ENCODE measurements at regions not wholly inside any gene's neighbourhood (a gene's known extent, or its start where the extent isn't known, plus 50 kb on each side); places are given as distances from the start of the nearest gene placed in this dataset.

DNA sequence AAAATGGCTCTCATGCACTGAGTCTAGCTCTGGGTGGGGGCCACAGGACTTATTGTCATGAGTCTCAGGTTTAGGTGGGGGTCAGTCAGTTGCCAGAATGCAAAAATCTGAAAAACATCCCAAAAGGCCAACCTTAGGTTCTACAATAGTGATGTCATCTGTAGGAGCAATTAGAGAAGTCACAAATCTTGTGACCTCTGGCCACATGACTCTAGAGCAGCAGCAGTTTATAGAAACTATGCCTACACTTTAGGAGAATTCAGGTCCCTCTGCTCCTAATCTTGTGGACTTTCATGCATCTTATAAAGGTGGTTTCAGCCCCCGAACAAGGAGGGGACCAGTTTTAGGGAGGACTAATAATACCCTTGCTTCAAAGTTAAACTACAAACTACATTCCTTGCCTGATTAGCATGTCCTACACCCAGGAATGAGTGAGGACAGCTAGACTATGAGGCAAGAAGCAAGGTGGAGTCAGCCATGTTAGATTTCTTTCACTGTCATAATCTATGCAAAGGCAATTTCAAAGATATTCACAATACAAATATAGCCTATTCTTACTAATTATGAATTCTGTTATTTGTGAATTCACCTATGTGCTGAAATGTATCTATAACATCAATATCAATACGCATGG is 123.5 kb upstream of the ADCY1 start:
- no peak for TF ChIP-seq OSR1 (CRISPR knock-in tag; IDR thresholded peaks at IDR 0.05)
- TF ChIP-seq, protein P1, sequence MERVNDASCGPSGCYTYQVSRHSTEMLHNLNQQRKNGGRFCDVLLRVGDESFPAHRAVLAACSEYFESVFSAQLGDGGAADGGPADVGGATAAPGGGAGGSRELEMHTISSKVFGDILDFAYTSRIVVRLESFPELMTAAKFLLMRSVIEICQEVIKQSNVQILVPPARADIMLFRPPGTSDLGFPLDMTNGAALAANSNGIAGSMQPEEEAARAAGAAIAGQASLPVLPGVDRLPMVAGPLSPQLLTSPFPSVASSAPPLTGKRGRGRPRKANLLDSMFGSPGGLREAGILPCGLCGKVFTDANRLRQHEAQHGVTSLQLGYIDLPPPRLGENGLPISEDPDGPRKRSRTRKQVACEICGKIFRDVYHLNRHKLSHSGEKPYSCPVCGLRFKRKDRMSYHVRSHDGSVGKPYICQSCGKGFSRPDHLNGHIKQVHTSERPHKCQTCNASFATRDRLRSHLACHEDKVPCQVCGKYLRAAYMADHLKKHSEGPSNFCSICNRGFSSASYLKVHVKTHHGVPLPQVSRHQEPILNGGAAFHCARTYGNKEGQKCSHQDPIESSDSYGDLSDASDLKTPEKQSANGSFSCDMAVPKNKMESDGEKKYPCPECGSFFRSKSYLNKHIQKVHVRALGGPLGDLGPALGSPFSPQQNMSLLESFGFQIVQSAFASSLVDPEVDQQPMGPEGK (CRISPR knock-in tag; IDR thresholded peaks at IDR 0.05; ENCODE audit: borderline replicate concordance), result no peak
- no peak for TF ChIP-seq ZNF8 (CRISPR knock-in tag; IDR thresholded peaks at IDR 0.05)
- TF ChIP-seq BACH2 (CRISPR knock-in tag; IDR thresholded peaks at IDR 0.05; ENCODE audit: borderline replicate concordance), result no peak
- TF ChIP-seq, protein P2, sequence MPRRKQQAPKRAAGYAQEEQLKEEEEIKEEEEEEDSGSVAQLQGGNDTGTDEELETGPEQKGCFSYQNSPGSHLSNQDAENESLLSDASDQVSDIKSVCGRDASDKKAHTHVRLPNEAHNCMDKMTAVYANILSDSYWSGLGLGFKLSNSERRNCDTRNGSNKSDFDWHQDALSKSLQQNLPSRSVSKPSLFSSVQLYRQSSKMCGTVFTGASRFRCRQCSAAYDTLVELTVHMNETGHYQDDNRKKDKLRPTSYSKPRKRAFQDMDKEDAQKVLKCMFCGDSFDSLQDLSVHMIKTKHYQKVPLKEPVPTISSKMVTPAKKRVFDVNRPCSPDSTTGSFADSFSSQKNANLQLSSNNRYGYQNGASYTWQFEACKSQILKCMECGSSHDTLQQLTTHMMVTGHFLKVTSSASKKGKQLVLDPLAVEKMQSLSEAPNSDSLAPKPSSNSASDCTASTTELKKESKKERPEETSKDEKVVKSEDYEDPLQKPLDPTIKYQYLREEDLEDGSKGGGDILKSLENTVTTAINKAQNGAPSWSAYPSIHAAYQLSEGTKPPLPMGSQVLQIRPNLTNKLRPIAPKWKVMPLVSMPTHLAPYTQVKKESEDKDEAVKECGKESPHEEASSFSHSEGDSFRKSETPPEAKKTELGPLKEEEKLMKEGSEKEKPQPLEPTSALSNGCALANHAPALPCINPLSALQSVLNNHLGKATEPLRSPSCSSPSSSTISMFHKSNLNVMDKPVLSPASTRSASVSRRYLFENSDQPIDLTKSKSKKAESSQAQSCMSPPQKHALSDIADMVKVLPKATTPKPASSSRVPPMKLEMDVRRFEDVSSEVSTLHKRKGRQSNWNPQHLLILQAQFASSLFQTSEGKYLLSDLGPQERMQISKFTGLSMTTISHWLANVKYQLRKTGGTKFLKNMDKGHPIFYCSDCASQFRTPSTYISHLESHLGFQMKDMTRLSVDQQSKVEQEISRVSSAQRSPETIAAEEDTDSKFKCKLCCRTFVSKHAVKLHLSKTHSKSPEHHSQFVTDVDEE (CRISPR knock-in tag; IDR thresholded peaks at IDR 0.05), result no peak
- TF ChIP-seq, protein P3, sequence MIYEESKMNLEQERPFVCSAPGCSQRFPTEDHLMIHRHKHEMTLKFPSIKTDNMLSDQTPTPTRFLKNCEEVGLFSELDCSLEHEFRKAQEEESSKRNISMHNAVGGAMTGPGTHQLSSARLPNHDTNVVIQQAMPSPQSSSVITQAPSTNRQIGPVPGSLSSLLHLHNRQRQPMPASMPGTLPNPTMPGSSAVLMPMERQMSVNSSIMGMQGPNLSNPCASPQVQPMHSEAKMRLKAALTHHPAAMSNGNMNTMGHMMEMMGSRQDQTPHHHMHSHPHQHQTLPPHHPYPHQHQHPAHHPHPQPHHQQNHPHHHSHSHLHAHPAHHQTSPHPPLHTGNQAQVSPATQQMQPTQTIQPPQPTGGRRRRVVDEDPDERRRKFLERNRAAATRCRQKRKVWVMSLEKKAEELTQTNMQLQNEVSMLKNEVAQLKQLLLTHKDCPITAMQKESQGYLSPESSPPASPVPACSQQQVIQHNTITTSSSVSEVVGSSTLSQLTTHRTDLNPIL (CRISPR knock-in tag; IDR thresholded peaks at IDR 0.05; ENCODE audit: low read depth), result no peak
- no peak for TF ChIP-seq CSDC2 (CRISPR knock-in tag; IDR thresholded peaks at IDR 0.05)
- TF ChIP-seq, protein P4, sequence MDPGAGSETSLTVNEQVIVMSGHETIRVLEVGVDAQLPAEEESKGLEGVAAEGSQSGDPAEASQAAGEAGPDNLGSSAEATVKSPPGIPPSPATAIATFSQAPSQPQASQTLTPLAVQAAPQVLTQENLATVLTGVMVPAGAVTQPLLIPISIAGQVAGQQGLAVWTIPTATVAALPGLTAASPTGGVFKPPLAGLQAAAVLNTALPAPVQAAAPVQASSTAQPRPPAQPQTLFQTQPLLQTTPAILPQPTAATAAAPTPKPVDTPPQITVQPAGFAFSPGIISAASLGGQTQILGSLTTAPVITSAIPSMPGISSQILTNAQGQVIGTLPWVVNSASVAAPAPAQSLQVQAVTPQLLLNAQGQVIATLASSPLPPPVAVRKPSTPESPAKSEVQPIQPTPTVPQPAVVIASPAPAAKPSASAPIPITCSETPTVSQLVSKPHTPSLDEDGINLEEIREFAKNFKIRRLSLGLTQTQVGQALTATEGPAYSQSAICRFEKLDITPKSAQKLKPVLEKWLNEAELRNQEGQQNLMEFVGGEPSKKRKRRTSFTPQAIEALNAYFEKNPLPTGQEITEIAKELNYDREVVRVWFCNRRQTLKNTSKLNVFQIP (CRISPR knock-in tag; IDR thresholded peaks at IDR 0.05; ENCODE audit: borderline replicate concordance, low read depth), result no peak
- TF ChIP-seq GLIS3 (CRISPR knock-in tag; IDR thresholded peaks at IDR 0.05), result no peak
- no peak for TF ChIP-seq SNAI2 (CRISPR knock-in tag; IDR thresholded peaks at IDR 0.05)
- no peak for TF ChIP-seq ZFP3 (CRISPR knock-in tag; IDR thresholded peaks at IDR 0.05)
- TF ChIP-seq ZNF565 (CRISPR knock-in tag; conservative IDR thresholded peaks at IDR 0.05; ENCODE audit: low read depth), result no peak
- no peak for TF ChIP-seq ESRRG (CRISPR knock-in tag; IDR thresholded peaks at IDR 0.05)
- no peak for TF ChIP-seq ISL1 (CRISPR knock-in tag; IDR thresholded peaks at IDR 0.05)
- TF ChIP-seq TCF4 (CRISPR knock-in tag; IDR thresholded peaks at IDR 0.05; ENCODE audit: borderline replicate concordance), result no peak
- no peak for ATAC-seq

DNA sequence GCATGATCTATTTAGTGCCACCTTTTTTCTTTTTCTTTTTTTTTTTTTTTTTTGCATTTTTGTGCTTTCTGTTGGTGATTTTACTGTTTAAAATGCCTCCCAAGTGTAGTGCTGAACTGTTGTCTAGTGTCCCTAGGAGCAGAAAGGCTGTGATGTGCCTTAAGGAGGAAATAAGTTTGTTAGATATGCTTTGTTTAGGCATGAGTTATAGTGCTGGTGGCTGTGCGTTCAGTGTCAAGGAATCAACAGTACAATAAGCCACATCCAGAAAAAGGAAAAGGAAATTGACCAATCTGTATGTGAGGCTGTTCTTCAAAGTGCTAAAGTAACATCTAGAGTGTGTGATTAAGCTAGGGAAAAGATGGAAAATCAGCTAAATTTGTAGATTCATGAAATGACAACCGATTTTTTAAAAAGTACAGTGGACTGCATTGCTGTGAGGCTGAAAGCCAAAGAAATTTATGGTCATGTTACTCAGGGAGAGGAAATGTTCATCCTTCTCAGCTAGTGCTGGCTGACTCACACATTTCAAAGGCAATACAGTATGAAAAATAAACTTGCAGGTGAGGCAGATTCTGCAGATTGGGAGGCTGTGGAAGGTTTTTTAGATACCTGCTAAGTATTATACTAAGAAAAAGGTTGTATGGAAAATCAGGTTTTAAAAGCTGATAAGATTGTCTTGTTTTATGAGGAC is 122.7 kb upstream of the ADCY1 start:
- no peak for TF ChIP-seq CSDC2 (CRISPR knock-in tag; IDR thresholded peaks at IDR 0.05)
- TF ChIP-seq RARB (CRISPR knock-in tag; IDR thresholded peaks at IDR 0.05), result no peak
- TF ChIP-seq ISL1 (CRISPR knock-in tag; IDR thresholded peaks at IDR 0.05), result no peak
- TF ChIP-seq ZC3H10 (CRISPR knock-in tag; IDR thresholded peaks at IDR 0.05), result no peak
- TF ChIP-seq ZNF565 (CRISPR knock-in tag; conservative IDR thresholded peaks at IDR 0.05; ENCODE audit: low read depth), result no peak
- ATAC-seq, result no peak

DNA sequence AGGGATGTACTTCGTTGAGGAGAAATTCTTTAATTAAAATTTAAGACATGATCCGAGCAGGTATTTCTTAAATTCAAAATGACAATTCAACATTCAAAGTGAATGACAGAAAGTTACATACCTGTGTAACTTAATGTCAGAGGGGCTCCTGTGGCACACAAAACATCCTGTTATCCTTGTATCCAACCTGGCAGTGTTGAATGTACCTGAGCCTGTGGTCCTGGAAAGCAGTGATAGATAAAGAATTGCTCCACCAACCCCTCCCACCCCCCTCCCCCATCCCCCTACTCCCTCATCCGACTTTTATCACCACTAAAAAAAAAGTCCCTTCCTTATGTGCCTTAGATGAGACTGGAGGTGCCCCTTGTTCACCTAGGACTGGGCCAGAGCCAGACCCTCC is 119.4 kb upstream of the ADCY1 start:
- no peak for TF ChIP-seq ZFP3 (CRISPR knock-in tag; IDR thresholded peaks at IDR 0.05)
- ATAC-seq, result no peak

DNA sequence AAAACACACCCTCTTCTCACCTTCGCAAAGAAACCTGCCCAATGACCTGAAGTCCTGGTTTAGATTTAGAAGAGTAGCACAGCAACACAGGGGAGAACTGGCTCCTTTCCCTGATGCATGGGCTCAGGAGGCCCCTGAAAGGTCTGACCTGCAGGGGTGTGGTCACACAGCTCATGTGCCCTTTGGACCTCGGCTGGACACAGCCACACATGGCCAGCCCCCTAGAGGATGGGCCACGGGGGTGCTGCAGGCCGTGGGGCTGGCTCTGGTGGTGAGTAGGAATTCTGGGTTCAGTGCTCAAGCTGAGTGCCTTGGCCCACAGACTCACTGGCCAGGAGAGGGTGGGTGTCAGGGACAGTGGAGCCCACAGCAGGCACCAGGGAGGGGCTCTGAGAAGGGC is 118.5 kb upstream of the ADCY1 start:
- TF ChIP-seq BACH2 (CRISPR knock-in tag; IDR thresholded peaks at IDR 0.05; ENCODE audit: borderline replicate concordance), result no peak
- TF ChIP-seq, protein P2 (CRISPR knock-in tag; IDR thresholded peaks at IDR 0.05), result no peak
- TF ChIP-seq ZC3H10 (CRISPR knock-in tag; IDR thresholded peaks at IDR 0.05), result no peak
- TF ChIP-seq TCF4 (CRISPR knock-in tag; IDR thresholded peaks at IDR 0.05; ENCODE audit: borderline replicate concordance), result no peak
- no peak for TF ChIP-seq ZNF565 (CRISPR knock-in tag; conservative IDR thresholded peaks at IDR 0.05; ENCODE audit: low read depth)
- no peak for TF ChIP-seq ZFP30 (CRISPR knock-in tag; IDR thresholded peaks at IDR 0.05)
- no peak for ATAC-seq

Data from SK-N-SH treated with all-trans-retinoic acid at 6 μM for 48 hours (cell line).